SU-DHL-6 (cell line): ENCODE measurements at regions not wholly inside any gene's neighbourhood (a gene's known extent, or its start where the extent isn't known, plus 50 kb on each side); places are given as distances from the start of the nearest gene placed in this dataset.

Experiments
- H2AFZ ChIP-seq: fragments of 200-600 bp; sonication (generic); 2 replicates; pipeline ENCODE4 v1.6.1; 2014; ENCODE audit warnings: low read depth, mild to moderate bottlenecking, moderate library complexity, mixed read lengths, antibody characterized with exemption, low read length; ENCODE audit not compliant: severe bottlenecking
- H3F3A ChIP-seq: fragments of 200-600 bp; shearing (Covaris generic); 2 replicates; pipeline ENCODE4 v1.6.0; 2016; ENCODE audit warnings: antibody characterized with exemption, mild to moderate bottlenecking; ENCODE audit not compliant: insufficient read depth
- H3K27ac ChIP-seq: fragments of 200-600 bp; sonication (generic); 2 replicates; pipeline ENCODE4 v1.5.1; 2016; ENCODE audit warnings: low read depth, mild to moderate bottlenecking, low read length, moderate library complexity, mixed read lengths
- H3K27me3 ChIP-seq: fragments of 200-600 bp; sonication (generic), shearing (Covaris generic); 2 replicates; pipeline ENCODE4 v1.6.0; 2014; ENCODE audit warnings: mild to moderate bottlenecking, low read length
- H3K36me3 ChIP-seq: fragments of 200-600 bp; sonication (generic); 2 replicates; pipeline ENCODE4 v1.6.1; 2014; ENCODE audit warnings: mild to moderate bottlenecking, low read length, mixed read lengths
- H3K4me2 ChIP-seq: fragments of 300-600, 200-600 bp; shearing (Covaris generic), sonication (generic); 2 replicates; pipeline ENCODE4 v1.6.0; 2014; ENCODE audit warnings: low read length, low read depth, mild to moderate bottlenecking; ENCODE audit not compliant: poor library complexity, severe bottlenecking
- H3K4me3 ChIP-seq: fragments of 200-600 bp; sonication (generic); 2 replicates; pipeline ENCODE4 v1.5.1; 2014; ENCODE audit warnings: antibody characterized with exemption, low read length, mild to moderate bottlenecking, mixed read lengths; ENCODE audit not compliant: insufficient read depth, poor library complexity, severe bottlenecking
- H3K79me2 ChIP-seq: fragments of 200-600 bp; sonication (generic); 2 replicates; pipeline ENCODE4 v1.6.1; 2014; ENCODE audit warnings: mild to moderate bottlenecking, low read length, moderate library complexity; ENCODE audit not compliant: insufficient read depth
- H3K9ac ChIP-seq: fragments of 200-600 bp; sonication (generic); 2 replicates; pipeline ENCODE4 v1.7.0; 2014; ENCODE audit warnings: mild to moderate bottlenecking, low read length
- H3K9me2 ChIP-seq: fragments of 200-600 bp; sonication (generic); replicated peaks from 2 replicates; pipeline ENCODE4 v1.6.1; 2014; ENCODE audit warnings: low read length; ENCODE audit not compliant: insufficient read depth
- H3K9me3 ChIP-seq: fragments of 200-600 bp; sonication (generic); 2 replicates; pipeline ENCODE4 v1.6.1; 2014; ENCODE audit warnings: low read length, mixed read lengths; ENCODE audit not compliant: insufficient read depth
- H4K20me1 ChIP-seq: fragments of 200-600 bp; sonication (generic); 2 replicates; pipeline ENCODE4 v1.6.1; 2014; ENCODE audit warnings: low read depth, mild to moderate bottlenecking, antibody characterized with exemption, low read length, moderate library complexity, mixed read lengths
- CTCF ChIP-seq: fragments of 200-600 bp; sonication (generic); IDR thresholded peaks from one replicate; pipeline ENCODE4 v1.5.1; 2017; ENCODE audit warnings: antibody characterized with exemption, mild to moderate bottlenecking, low read length, moderate library complexity; ENCODE audit not compliant: insufficient read depth, poor library complexity, severe bottlenecking
- EZH2phosphoT487 ChIP-seq: fragments of 200-600 bp; sonication (generic), shearing (Covaris generic); conservative IDR thresholded peaks from 2 replicates; pipeline ENCODE4 v1.6.1; 2018; ENCODE audit warnings: mild to moderate bottlenecking, antibody characterized with exemption, low read length, moderate library complexity, mixed read lengths

GRCh38 chr7:47149208-47149839, 432.6 kb downstream of the TNS3 start:
- H3K36me3 ChIP-seq: no peaks in the 10 kb centered on the region
- no peaks in the 10 kb centered on the region for H3K79me2 ChIP-seq
- TF ChIP-seq CTCF (no peak), EZH2phosphoT487 (no peak)
- peaks cover 64% of the 10 kb centered on the region for H3F3A ChIP-seq
- peak overlapping the region; percentile 69 for H3K4me2 ChIP-seq
- H3K9ac ChIP-seq: peak overlapping the region; percentile 53
- H3K9me3 ChIP-seq: no peaks in the 10 kb centered on the region
- peak overlapping the region; percentile 97 for H3K27ac ChIP-seq
- H3K27me3 ChIP-seq: no peaks in the 10 kb centered on the region
- peak overlapping the region; percentile 5 for H2AFZ ChIP-seq
- H4K20me1 ChIP-seq: no peaks in the 10 kb centered on the region
- no peak overlapping the region for H3K4me3 ChIP-seq
- H3K9me2 ChIP-seq: no peaks in the 10 kb centered on the region

- Histone ChIP-seq H3K36me3 (no peaks in the 10 kb centered on the region), H3F3A (peaks cover 57% of the 10 kb centered on the region), H3K27me3 (no peaks in the 10 kb centered on the region), H2AFZ (peak overlapping the region; percentile 5), H4K20me1 (no peaks in the 10 kb centered on the region), H3K79me2 (no peaks in the 10 kb centered on the region), H3K27ac (peak overlapping the region; percentile 97), H3K4me2 (peak overlapping the region; percentile 69), H3K4me3 (no peak overlapping the region), H3K9ac (peak overlapping the region; percentile 39), H3K9me2 (no peaks in the 10 kb centered on the region), H3K9me3 (no peaks in the 10 kb centered on the region)
- no peak for TF ChIP-seq CTCF
- no peak for TF ChIP-seq EZH2phosphoT487
These were observed 433.2 kb downstream of the TNS3 start for GRCh38 chr7:47148536-47149207.

- H3K36me3 ChIP-seq: no peaks in the 10 kb centered on the region
- H3K9me2 ChIP-seq: no peaks in the 10 kb centered on the region
- H3K9ac ChIP-seq: no peak overlapping the region; the same call in 1 of the 2 replicates
- no peaks in the 10 kb centered on the region for H3K9me3 ChIP-seq
- no peaks in the 10 kb centered on the region for H3K27me3 ChIP-seq
- peak overlapping the region; percentile 97 for H3K27ac ChIP-seq
- TF ChIP-seq EZH2phosphoT487 (no peak), CTCF (no peak)
- no peaks in the 10 kb centered on the region for H4K20me1 ChIP-seq
- H3K79me2 ChIP-seq: no peaks in the 10 kb centered on the region
- H3K4me2 ChIP-seq: peak overlapping the region; percentile 69
- H3K4me3 ChIP-seq: no peak overlapping the region
- H2AFZ ChIP-seq: peak overlapping the region; percentile 17
- H3F3A ChIP-seq: peaks cover 47% of the 10 kb centered on the region
These were observed 434.7 kb downstream of the TNS3 start for GRCh38 chr7:47147213-47147631.
